ENCODE measurements at regions not wholly inside any gene's neighbourhood (a gene's known extent, or its start where the extent isn't known, plus 50 kb on each side); places are given as distances from the start of the nearest gene placed in this dataset.

DNA sequence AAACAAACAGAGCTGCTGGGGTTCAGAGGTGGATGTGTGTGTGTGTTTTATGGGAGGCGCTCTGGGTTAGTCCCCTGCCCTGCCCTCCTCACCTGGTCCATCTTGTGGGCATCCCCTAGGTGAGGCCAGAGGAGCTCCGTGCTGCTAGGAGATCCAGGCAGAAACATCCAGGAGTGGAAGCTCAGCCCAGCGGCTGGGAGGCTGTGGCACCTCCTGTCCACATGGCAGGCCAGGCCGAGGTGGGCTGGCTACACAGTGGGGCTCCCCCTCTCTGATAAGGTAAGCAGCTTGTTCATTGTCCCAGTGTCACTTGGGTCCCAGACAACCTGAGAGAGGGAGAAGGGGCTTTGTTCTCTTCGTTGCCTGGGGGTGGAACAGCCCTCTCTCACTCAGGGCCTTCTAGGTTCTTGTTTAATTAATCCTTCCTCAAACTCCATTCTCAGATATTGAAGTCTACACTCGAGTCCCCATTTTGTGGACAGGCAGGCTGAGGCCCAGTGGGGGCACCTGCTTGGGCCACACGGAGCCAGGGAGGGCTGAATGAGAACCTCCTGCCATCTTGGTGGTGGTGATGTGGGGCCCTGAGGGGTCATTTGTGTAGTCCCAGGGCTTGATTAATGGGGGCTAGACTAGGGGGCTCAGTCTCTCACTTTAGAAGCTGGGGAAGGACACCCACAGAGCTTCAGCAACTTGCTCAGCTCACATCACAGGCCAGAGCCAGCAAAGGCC is 216.8 kb upstream of the GPR26 start:
- ATAC-seq = no peak
- TF ChIP-seq CSDC2 (CRISPR knock-in tag; IDR thresholded peaks at IDR 0.05) (no peak), BACH2 (CRISPR knock-in tag; IDR thresholded peaks at IDR 0.05; ENCODE audit: borderline replicate concordance) (no peak), RARB (CRISPR knock-in tag; IDR thresholded peaks at IDR 0.05) (no peak), ZNF70 (CRISPR knock-in tag; IDR thresholded peaks at IDR 0.05) (no peak), ZFP3 (CRISPR knock-in tag; IDR thresholded peaks at IDR 0.05) (no peak), TCF4 (CRISPR knock-in tag; IDR thresholded peaks at IDR 0.05; ENCODE audit: borderline replicate concordance) (no peak), ESRRG (CRISPR knock-in tag; IDR thresholded peaks at IDR 0.05) (no peak), PPARA (CRISPR knock-in tag; IDR thresholded peaks at IDR 0.05; ENCODE audit: borderline replicate concordance) (no peak), ZNF8 (CRISPR knock-in tag; IDR thresholded peaks at IDR 0.05) (no peak), ZFP30 (CRISPR knock-in tag; IDR thresholded peaks at IDR 0.05) (no peak), ZC3H10 (CRISPR knock-in tag; IDR thresholded peaks at IDR 0.05) (no peak), SNAI2 (CRISPR knock-in tag; IDR thresholded peaks at IDR 0.05) (no peak), TOX (CRISPR knock-in tag; IDR thresholded peaks at IDR 0.05; ENCODE audit: borderline replicate concordance) (no peak), ISL1 (CRISPR knock-in tag; IDR thresholded peaks at IDR 0.05) (no peak)
- TF ChIP-seq, protein P1, sequence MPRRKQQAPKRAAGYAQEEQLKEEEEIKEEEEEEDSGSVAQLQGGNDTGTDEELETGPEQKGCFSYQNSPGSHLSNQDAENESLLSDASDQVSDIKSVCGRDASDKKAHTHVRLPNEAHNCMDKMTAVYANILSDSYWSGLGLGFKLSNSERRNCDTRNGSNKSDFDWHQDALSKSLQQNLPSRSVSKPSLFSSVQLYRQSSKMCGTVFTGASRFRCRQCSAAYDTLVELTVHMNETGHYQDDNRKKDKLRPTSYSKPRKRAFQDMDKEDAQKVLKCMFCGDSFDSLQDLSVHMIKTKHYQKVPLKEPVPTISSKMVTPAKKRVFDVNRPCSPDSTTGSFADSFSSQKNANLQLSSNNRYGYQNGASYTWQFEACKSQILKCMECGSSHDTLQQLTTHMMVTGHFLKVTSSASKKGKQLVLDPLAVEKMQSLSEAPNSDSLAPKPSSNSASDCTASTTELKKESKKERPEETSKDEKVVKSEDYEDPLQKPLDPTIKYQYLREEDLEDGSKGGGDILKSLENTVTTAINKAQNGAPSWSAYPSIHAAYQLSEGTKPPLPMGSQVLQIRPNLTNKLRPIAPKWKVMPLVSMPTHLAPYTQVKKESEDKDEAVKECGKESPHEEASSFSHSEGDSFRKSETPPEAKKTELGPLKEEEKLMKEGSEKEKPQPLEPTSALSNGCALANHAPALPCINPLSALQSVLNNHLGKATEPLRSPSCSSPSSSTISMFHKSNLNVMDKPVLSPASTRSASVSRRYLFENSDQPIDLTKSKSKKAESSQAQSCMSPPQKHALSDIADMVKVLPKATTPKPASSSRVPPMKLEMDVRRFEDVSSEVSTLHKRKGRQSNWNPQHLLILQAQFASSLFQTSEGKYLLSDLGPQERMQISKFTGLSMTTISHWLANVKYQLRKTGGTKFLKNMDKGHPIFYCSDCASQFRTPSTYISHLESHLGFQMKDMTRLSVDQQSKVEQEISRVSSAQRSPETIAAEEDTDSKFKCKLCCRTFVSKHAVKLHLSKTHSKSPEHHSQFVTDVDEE (CRISPR knock-in tag; IDR thresholded peaks at IDR 0.05) = no peak
- TF ChIP-seq, protein P2, sequence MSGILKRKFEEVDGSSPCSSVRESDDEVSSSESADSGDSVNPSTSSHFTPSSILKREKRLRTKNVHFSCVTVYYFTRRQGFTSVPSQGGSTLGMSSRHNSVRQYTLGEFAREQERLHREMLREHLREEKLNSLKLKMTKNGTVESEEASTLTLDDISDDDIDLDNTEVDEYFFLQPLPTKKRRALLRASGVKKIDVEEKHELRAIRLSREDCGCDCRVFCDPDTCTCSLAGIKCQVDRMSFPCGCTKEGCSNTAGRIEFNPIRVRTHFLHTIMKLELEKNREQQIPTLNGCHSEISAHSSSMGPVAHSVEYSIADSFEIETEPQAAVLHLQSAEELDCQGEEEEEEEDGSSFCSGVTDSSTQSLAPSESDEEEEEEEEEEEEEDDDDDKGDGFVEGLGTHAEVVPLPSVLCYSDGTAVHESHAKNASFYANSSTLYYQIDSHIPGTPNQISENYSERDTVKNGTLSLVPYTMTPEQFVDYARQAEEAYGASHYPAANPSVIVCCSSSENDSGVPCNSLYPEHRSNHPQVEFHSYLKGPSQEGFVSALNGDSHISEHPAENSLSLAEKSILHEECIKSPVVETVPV (CRISPR knock-in tag; IDR thresholded peaks at IDR 0.05) = no peak
- TF ChIP-seq, protein P3, sequence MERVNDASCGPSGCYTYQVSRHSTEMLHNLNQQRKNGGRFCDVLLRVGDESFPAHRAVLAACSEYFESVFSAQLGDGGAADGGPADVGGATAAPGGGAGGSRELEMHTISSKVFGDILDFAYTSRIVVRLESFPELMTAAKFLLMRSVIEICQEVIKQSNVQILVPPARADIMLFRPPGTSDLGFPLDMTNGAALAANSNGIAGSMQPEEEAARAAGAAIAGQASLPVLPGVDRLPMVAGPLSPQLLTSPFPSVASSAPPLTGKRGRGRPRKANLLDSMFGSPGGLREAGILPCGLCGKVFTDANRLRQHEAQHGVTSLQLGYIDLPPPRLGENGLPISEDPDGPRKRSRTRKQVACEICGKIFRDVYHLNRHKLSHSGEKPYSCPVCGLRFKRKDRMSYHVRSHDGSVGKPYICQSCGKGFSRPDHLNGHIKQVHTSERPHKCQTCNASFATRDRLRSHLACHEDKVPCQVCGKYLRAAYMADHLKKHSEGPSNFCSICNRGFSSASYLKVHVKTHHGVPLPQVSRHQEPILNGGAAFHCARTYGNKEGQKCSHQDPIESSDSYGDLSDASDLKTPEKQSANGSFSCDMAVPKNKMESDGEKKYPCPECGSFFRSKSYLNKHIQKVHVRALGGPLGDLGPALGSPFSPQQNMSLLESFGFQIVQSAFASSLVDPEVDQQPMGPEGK (CRISPR knock-in tag; IDR thresholded peaks at IDR 0.05; ENCODE audit: borderline replicate concordance) = no peak
- TF ChIP-seq, protein P4, sequence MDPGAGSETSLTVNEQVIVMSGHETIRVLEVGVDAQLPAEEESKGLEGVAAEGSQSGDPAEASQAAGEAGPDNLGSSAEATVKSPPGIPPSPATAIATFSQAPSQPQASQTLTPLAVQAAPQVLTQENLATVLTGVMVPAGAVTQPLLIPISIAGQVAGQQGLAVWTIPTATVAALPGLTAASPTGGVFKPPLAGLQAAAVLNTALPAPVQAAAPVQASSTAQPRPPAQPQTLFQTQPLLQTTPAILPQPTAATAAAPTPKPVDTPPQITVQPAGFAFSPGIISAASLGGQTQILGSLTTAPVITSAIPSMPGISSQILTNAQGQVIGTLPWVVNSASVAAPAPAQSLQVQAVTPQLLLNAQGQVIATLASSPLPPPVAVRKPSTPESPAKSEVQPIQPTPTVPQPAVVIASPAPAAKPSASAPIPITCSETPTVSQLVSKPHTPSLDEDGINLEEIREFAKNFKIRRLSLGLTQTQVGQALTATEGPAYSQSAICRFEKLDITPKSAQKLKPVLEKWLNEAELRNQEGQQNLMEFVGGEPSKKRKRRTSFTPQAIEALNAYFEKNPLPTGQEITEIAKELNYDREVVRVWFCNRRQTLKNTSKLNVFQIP (CRISPR knock-in tag; IDR thresholded peaks at IDR 0.05; ENCODE audit: borderline replicate concordance, low read depth) = no peak
- TF ChIP-seq, protein P5, sequence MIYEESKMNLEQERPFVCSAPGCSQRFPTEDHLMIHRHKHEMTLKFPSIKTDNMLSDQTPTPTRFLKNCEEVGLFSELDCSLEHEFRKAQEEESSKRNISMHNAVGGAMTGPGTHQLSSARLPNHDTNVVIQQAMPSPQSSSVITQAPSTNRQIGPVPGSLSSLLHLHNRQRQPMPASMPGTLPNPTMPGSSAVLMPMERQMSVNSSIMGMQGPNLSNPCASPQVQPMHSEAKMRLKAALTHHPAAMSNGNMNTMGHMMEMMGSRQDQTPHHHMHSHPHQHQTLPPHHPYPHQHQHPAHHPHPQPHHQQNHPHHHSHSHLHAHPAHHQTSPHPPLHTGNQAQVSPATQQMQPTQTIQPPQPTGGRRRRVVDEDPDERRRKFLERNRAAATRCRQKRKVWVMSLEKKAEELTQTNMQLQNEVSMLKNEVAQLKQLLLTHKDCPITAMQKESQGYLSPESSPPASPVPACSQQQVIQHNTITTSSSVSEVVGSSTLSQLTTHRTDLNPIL (CRISPR knock-in tag; IDR thresholded peaks at IDR 0.05; ENCODE audit: low read depth) = no peak

DNA sequence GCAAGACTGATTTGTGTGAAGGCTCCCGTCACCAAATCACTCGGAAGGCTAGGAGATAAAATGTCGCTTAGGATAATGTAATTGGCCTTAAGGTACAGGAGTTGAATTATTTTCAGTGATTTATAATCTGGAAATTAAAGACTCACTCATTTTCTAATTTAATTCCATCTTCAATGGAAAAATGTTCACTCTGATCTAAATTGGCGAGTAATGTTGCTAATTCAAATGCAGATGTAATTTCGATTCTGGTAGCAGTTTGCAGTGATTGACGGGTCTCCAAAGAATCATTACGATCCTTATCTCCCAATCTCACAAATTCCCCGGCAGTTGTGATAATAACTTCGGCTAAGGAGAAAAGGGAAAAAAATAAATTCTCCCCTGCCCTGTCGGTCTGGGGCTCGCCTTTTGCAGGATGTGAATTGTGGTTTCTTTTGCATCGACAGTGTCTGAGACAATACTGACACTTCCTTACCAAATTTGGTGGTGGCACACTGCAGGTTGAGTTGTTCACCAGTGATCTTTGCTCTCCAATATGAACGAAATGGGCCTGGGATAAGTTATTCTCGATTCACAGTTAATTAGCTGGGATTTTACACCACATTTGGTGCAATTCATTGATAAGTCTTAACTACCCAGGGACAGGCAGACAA is 215.1 kb upstream of the GPR26 start:
- TF ChIP-seq ZC3H10 (CRISPR knock-in tag; IDR thresholded peaks at IDR 0.05) (no peak), SNAI2 (CRISPR knock-in tag; IDR thresholded peaks at IDR 0.05) (no peak)
- no peak for ATAC-seq

DNA sequence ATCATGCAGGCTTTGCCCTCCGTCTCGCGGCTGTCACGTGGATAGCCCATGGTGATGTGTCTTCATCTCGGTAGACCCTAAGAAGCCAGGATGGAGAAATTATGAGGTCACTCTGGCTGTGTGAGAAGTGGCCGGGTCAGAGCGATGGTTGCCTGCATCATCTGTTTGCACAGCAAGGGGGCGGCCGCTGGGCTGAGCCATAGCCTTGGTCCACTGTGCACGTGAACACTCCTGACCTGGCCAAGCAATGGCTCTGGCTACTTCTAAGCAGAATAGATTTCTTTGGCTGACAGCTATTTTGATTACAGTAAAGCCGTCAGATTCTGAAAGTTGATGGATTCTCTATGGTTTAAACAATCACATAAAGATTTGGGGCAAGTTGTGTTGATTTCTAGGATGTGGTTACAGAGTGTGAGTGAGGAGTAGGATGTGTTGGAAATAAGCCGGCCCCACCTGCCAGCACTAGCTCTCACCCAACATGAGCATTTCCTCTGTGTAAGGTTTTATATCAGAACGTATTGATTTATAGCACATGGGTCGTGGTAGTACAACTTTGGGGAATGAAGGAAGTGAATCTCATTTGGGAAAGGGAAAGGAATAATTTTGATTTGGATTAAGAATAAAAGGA is 214.4 kb upstream of the GPR26 start:
- ATAC-seq = no peak
- TF ChIP-seq RARB (CRISPR knock-in tag; IDR thresholded peaks at IDR 0.05) = no peak
- TF ChIP-seq, protein P5 (CRISPR knock-in tag; IDR thresholded peaks at IDR 0.05; ENCODE audit: low read depth) = no peak
- TF ChIP-seq ZNF70 (CRISPR knock-in tag; IDR thresholded peaks at IDR 0.05) = no peak
- TF ChIP-seq PPARA (CRISPR knock-in tag; IDR thresholded peaks at IDR 0.05; ENCODE audit: borderline replicate concordance) = no peak

Measured in SK-N-SH treated with all-trans-retinoic acid at 6 μM for 48 hours (cell line).